ENCODE measurements at regions not wholly inside any gene's neighbourhood (a gene's known extent, or its start where the extent isn't known, plus 50 kb on each side); places are given as distances from the start of the nearest gene placed in this dataset.

- no peaks in the 10 kb centered on the region for H3K27me3 ChIP-seq (ENCODE audit: control insufficient read depth, insufficient read depth, low read length)
- no peak overlapping the region for H3K27ac ChIP-seq (ENCODE audit: low read depth, low read length)
- no peak overlapping the region for H3K9ac ChIP-seq (ENCODE audit: low read length)
- H3K36me3 ChIP-seq (ENCODE audit: control insufficient read depth, insufficient read depth, low read length): no peaks in the 10 kb centered on the region
- no peaks in the 10 kb centered on the region for H3K4me1 ChIP-seq (ENCODE audit: control insufficient read depth, insufficient read depth, low read length)
- no peak overlapping the region for H3K4me3 ChIP-seq (ENCODE audit: low read length)
Measured at GRCh38 chr2:209321581-209321980, 102.3 kb upstream of the MAP2 start.

- H3K27ac ChIP-seq (ENCODE audit: low read depth, low read length): no peak overlapping the region
- H3K27me3 ChIP-seq (ENCODE audit: control insufficient read depth, insufficient read depth, low read length): no peaks in the 10 kb centered on the region
- no peaks in the 10 kb centered on the region for H3K36me3 ChIP-seq (ENCODE audit: control insufficient read depth, insufficient read depth, low read length)
- no peaks in the 10 kb centered on the region for H3K4me1 ChIP-seq (ENCODE audit: control insufficient read depth, insufficient read depth, low read length)
- H3K9ac ChIP-seq (ENCODE audit: low read length): no peak overlapping the region
- no peak overlapping the region for H3K4me3 ChIP-seq (ENCODE audit: low read length)
Measured at GRCh38 chr2:209322041-209322440, 101.8 kb upstream of the MAP2 start.

- Histone ChIP-seq H3K4me3 (ENCODE audit: low read length) (no peak overlapping the region), H3K9ac (ENCODE audit: low read length) (no peak overlapping the region), H3K27me3 (ENCODE audit: control insufficient read depth, insufficient read depth, low read length) (no peaks in the 10 kb centered on the region), H3K36me3 (ENCODE audit: control insufficient read depth, insufficient read depth, low read length) (no peaks in the 10 kb centered on the region), H3K4me1 (ENCODE audit: control insufficient read depth, insufficient read depth, low read length) (no peaks in the 10 kb centered on the region), H3K27ac (ENCODE audit: low read depth, low read length) (no peak overlapping the region)
Measured at GRCh38 chr2:209322905-209323512, 100.8 kb upstream of the MAP2 start.

GRCh38 chr2:209323738-209324137 is 100.1 kb upstream of the MAP2 start:
- no peak overlapping the region for H3K9ac ChIP-seq (ENCODE audit: low read length)
- no peak overlapping the region for H3K4me3 ChIP-seq (ENCODE audit: low read length)
- H3K27ac ChIP-seq (ENCODE audit: low read depth, low read length): no peak overlapping the region
- no peaks in the 10 kb centered on the region for H3K4me1 ChIP-seq (ENCODE audit: control insufficient read depth, insufficient read depth, low read length)
- no peaks in the 10 kb centered on the region for H3K27me3 ChIP-seq (ENCODE audit: control insufficient read depth, insufficient read depth, low read length)
- H3K36me3 ChIP-seq (ENCODE audit: control insufficient read depth, insufficient read depth, low read length): no peaks in the 10 kb centered on the region

GRCh38 chr2:209324281-209324680 is 99.6 kb upstream of the MAP2 start:
- no peaks in the 10 kb centered on the region for H3K27me3 ChIP-seq (ENCODE audit: control insufficient read depth, insufficient read depth, low read length)
- no peaks in the 10 kb centered on the region for H3K36me3 ChIP-seq (ENCODE audit: control insufficient read depth, insufficient read depth, low read length)
- H3K9ac ChIP-seq (ENCODE audit: low read length): no peak overlapping the region
- no peaks in the 10 kb centered on the region for H3K4me1 ChIP-seq (ENCODE audit: control insufficient read depth, insufficient read depth, low read length)
- H3K27ac ChIP-seq (ENCODE audit: low read depth, low read length): no peak overlapping the region
- no peak overlapping the region for H3K4me3 ChIP-seq (ENCODE audit: low read length)

GRCh38 chr2:209331291-209331844 is 92.5 kb upstream of the MAP2 start:
- H3K27me3 ChIP-seq (ENCODE audit: control insufficient read depth, insufficient read depth, low read length): no peaks in the 10 kb centered on the region
- no peaks in the 10 kb centered on the region for H3K36me3 ChIP-seq (ENCODE audit: control insufficient read depth, insufficient read depth, low read length)
- H3K4me1 ChIP-seq (ENCODE audit: control insufficient read depth, insufficient read depth, low read length): no peaks in the 10 kb centered on the region
- no peak overlapping the region for H3K27ac ChIP-seq (ENCODE audit: low read depth, low read length)
- no peak overlapping the region for H3K9ac ChIP-seq (ENCODE audit: low read length)
- H3K4me3 ChIP-seq (ENCODE audit: low read length): no peak overlapping the region

GRCh38 chr2:209334188-209335017 is 89.4 kb upstream of the MAP2 start:
- Histone ChIP-seq H3K4me1 (ENCODE audit: control insufficient read depth, insufficient read depth, low read length) (no peaks in the 10 kb centered on the region), H3K4me3 (ENCODE audit: low read length) (no peak overlapping the region), H3K27me3 (ENCODE audit: control insufficient read depth, insufficient read depth, low read length) (no peaks in the 10 kb centered on the region), H3K9ac (ENCODE audit: low read length) (no peak overlapping the region), H3K36me3 (ENCODE audit: control insufficient read depth, insufficient read depth, low read length) (no peaks in the 10 kb centered on the region), H3K27ac (ENCODE audit: low read depth, low read length) (no peak overlapping the region)

GRCh38 chr2:209340522-209340921 is 83.3 kb upstream of the MAP2 start:
- Histone ChIP-seq H3K27ac (ENCODE audit: low read depth, low read length) (no peak overlapping the region), H3K36me3 (ENCODE audit: control insufficient read depth, insufficient read depth, low read length) (no peaks in the 10 kb centered on the region), H3K9ac (ENCODE audit: low read length) (no peak overlapping the region), H3K27me3 (ENCODE audit: control insufficient read depth, insufficient read depth, low read length) (no peaks in the 10 kb centered on the region), H3K4me3 (ENCODE audit: low read length) (no peak overlapping the region), H3K4me1 (ENCODE audit: control insufficient read depth, insufficient read depth, low read length) (no peaks in the 10 kb centered on the region)

GRCh38 chr2:209344349-209344748 is 79.5 kb upstream of the MAP2 start:
- Histone ChIP-seq H3K4me3 (ENCODE audit: low read length) (no peak overlapping the region), H3K9ac (ENCODE audit: low read length) (no peak overlapping the region), H3K27me3 (ENCODE audit: control insufficient read depth, insufficient read depth, low read length) (no peaks in the 10 kb centered on the region), H3K27ac (ENCODE audit: low read depth, low read length) (no peak overlapping the region), H3K4me1 (ENCODE audit: control insufficient read depth, insufficient read depth, low read length) (no peaks in the 10 kb centered on the region), H3K36me3 (ENCODE audit: control insufficient read depth, insufficient read depth, low read length) (no peaks in the 10 kb centered on the region)

GRCh38 chr2:209348433-209348832 is 75.4 kb upstream of the MAP2 start:
- no peak overlapping the region for H3K9ac ChIP-seq (ENCODE audit: low read length)
- H3K4me3 ChIP-seq (ENCODE audit: low read length): no peak overlapping the region
- H3K27ac ChIP-seq (ENCODE audit: low read depth, low read length): no peak overlapping the region
- no peaks in the 10 kb centered on the region for H3K27me3 ChIP-seq (ENCODE audit: control insufficient read depth, insufficient read depth, low read length)
- no peaks in the 10 kb centered on the region for H3K4me1 ChIP-seq (ENCODE audit: control insufficient read depth, insufficient read depth, low read length)
- H3K36me3 ChIP-seq (ENCODE audit: control insufficient read depth, insufficient read depth, low read length): no peaks in the 10 kb centered on the region

GRCh38 chr2:209351636-209352035 is 72.2 kb upstream of the MAP2 start:
- no peak overlapping the region for H3K27ac ChIP-seq (ENCODE audit: low read depth, low read length)
- H3K27me3 ChIP-seq (ENCODE audit: control insufficient read depth, insufficient read depth, low read length): no peaks in the 10 kb centered on the region
- no peaks in the 10 kb centered on the region for H3K36me3 ChIP-seq (ENCODE audit: control insufficient read depth, insufficient read depth, low read length)
- H3K4me1 ChIP-seq (ENCODE audit: control insufficient read depth, insufficient read depth, low read length): no peaks in the 10 kb centered on the region
- H3K4me3 ChIP-seq (ENCODE audit: low read length): no peak overlapping the region
- no peak overlapping the region for H3K9ac ChIP-seq (ENCODE audit: low read length)

GRCh38 chr2:209358992-209359391 is 64.9 kb upstream of the MAP2 start:
- no peaks in the 10 kb centered on the region for H3K4me1 ChIP-seq (ENCODE audit: control insufficient read depth, insufficient read depth, low read length)
- no peak overlapping the region for H3K4me3 ChIP-seq (ENCODE audit: low read length)
- H3K36me3 ChIP-seq (ENCODE audit: control insufficient read depth, insufficient read depth, low read length): no peaks in the 10 kb centered on the region
- no peak overlapping the region for H3K27ac ChIP-seq (ENCODE audit: low read depth, low read length)
- H3K27me3 ChIP-seq (ENCODE audit: control insufficient read depth, insufficient read depth, low read length): no peaks in the 10 kb centered on the region
- H3K9ac ChIP-seq (ENCODE audit: low read length): no peak overlapping the region

Data from rectal smooth muscle tissue (tissue), 1 donor.